Esophagus muscularis mucosa (tissue), 4 donors: ENCODE measurements at regions not wholly inside any gene's neighbourhood (a gene's known extent, or its start where the extent isn't known, plus 50 kb on each side); places are given as distances from the start of the nearest gene placed in this dataset.

ENCODE experiments used
- DNase-seq: peaks from one replicate; pipeline ENCODE4 v3.0.0-alpha.2; 2017; ENCODE audit errors: extremely low spot score
- H3K27ac ChIP-seq, 4 donors: fragments of 200-600 bp; sonication (generic); replicated peaks in 1 of 4; 1 replicate in 3 of 4; 2 replicates in 1 of 4; pipeline ENCODE4 v1.5.1; 2016 to 2019; ENCODE audit warnings: mild to moderate bottlenecking in 1 of 4
- H3K27me3 ChIP-seq, 4 donors: fragments of 200-600 bp; sonication (generic); one replicate each; pipeline versions ENCODE4 v1.5.1 to v1.6.0; 2016 to 2019
- H3K36me3 ChIP-seq, 4 donors: fragments of 200-600 bp; sonication (generic); one replicate each; pipeline ENCODE4 v1.5.1; 2016 to 2019
- H3K4me1 ChIP-seq, 4 donors: fragments of 200-600 bp; sonication (generic); one replicate each; pipeline ENCODE4 v1.5.1; 2016 to 2019
- H3K4me3 ChIP-seq, 4 donors: fragments of 200-600 bp; sonication (generic); 1 replicate in 2 of 4; 2 replicates in 2 of 4; pipeline ENCODE4 v1.5.1; 2016 to 2019; ENCODE audit warnings: mild to moderate bottlenecking in 4 of 4, moderate library complexity in 1 of 4
- H3K9me3 ChIP-seq, 4 donors: fragments of 200-600 bp; sonication (generic); 1 replicate in 3 of 4; 2 replicates in 1 of 4; pipeline ENCODE4 v1.5.1; 2016 to 2019
- EP300 ChIP-seq: sonication (generic); formaldehyde crosslinking; IDR thresholded peaks from one replicate; pipeline ENCODE4 v1.6.1; 2017; ENCODE audit warnings: antibody characterized with exemption
- POLR2A ChIP-seq: fragments of 450-650 bp; IDR thresholded peaks from one replicate; pipeline ENCODE4 v1.6.1; 2017; ENCODE audit warnings: antibody characterized with exemption, moderate library complexity, mild to moderate bottlenecking, low read depth
- POLR2AphosphoS5 ChIP-seq, 2 donors: sonication (generic); formaldehyde crosslinking; IDR thresholded peaks; one replicate each; pipeline ENCODE4 v1.6.1; 2017; ENCODE audit warnings: antibody characterized with exemption in 2 of 2
- WGBS: methylation state at CpG from one replicate; pipeline ENCODE4 v1.1.5; 2018; 5-methylcytosine and 5-hydroxymethylcytosine counted together
- intact Hi-C: fragments of 100-400 bp; cut with DNase I; formaldehyde crosslinking; loops from one replicate; pipeline ENCODE4 v1.15.1; 2023
- TF ChIP-seq, protein P1 (sequence below), 3 experiments: fragments of 200-600 bp in 2 of 3; fragments of 450-650 bp in 1 of 3; sonication (generic) in 2 of 3; IDR thresholded peaks; one replicate each; pipeline ENCODE4 v1.5.1; 2017 to 2019; ENCODE audit warnings: antibody characterized with exemption in 3 of 3, mild to moderate bottlenecking in 2 of 3, moderate library complexity in 1 of 3

DNA sequence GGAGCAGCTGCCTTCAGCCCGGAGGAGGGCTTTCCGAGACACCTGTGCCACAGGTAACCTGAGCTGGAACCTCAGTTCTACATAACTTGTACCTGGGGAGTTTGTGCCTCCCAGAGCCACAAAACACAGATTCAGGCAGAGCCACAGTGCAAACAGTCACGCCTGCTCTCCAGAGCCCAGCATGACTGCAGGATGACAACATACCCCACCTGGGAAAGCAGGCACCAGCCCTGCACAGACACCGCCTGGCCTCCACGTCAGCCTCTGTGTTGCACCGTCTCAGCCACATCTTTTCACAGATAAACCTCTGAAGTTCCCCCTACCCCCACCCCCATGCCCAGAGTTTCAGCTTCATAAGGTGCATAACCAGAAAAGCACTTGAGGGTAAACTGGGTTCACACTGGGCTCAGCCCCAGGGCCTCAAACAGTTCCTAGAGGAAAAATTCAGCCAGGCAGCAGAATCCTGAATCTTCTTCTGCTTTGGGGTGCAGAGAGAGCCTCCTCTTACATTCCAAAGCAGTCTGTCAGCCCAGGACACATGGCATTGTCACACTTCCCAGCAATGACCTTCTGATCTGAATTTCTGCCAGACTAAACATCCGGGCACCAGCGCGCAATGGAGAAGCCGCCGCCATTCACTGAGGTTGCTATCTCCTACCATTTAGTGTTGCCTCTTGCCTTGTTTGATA, 229.5 kb downstream of the TOMM20 start:
- DNase-seq, result no peak
- WGBS, result 62% methylated on average over 9 of the region's 11 CpGs
- H3K27ac ChIP-seq, result peak overlapping the region in 1 of 4 donors; percentile 5

DNA sequence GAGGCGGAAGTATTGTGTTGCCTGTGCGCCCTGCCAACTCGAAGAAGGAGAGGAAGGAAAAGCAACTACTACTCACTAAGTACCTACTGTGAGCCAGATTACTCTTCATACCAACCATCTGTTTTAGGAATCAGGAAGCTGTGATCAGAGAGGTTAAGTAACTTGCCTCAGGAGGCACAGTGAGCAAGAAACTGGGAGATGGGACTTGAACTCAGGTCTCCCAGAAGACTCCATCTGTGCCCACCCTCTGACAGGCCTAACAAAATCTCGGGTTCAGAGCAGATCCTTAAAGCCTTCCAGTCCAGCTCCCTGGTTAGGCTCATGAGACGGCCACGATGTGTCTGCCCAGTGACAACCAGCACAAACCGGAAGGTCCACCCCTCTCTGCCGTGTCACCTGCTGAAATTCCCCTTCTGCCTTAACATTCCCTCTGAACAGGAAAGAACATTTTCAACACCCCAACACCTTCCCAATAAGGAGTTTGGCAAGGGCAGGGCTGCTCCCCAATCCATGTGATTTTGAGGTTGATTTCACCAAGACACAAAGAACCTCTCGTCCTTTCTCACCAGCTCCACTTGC, 230.1 kb downstream of the TOMM20 start:
- no peaks in the 10 kb centered on the region for H3K27me3 ChIP-seq
- no peaks in the 10 kb centered on the region for H3K36me3 ChIP-seq
- no peaks in the 10 kb centered on the region for H3K9me3 ChIP-seq
- TF ChIP-seq EP300, result no peak
- TF ChIP-seq POLR2AphosphoS5 (IDR thresholded peaks at IDR 0.05), result no peak
- no peak for TF ChIP-seq POLR2A
- TF ChIP-seq, protein P1, sequence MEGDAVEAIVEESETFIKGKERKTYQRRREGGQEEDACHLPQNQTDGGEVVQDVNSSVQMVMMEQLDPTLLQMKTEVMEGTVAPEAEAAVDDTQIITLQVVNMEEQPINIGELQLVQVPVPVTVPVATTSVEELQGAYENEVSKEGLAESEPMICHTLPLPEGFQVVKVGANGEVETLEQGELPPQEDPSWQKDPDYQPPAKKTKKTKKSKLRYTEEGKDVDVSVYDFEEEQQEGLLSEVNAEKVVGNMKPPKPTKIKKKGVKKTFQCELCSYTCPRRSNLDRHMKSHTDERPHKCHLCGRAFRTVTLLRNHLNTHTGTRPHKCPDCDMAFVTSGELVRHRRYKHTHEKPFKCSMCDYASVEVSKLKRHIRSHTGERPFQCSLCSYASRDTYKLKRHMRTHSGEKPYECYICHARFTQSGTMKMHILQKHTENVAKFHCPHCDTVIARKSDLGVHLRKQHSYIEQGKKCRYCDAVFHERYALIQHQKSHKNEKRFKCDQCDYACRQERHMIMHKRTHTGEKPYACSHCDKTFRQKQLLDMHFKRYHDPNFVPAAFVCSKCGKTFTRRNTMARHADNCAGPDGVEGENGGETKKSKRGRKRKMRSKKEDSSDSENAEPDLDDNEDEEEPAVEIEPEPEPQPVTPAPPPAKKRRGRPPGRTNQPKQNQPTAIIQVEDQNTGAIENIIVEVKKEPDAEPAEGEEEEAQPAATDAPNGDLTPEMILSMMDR (IDR thresholded peaks at IDR 0.05), result no peak
- DNase-seq, result no peak
- intact Hi-C loops, result no loop called here
- peak overlapping the region in 1 of 4 donors; percentile 5 for H3K27ac ChIP-seq
- peaks cover 12 to 32% (median 19%) of the 10 kb centered on the region in 4 donors for H3K4me1 ChIP-seq
- no peak overlapping the region for H3K4me3 ChIP-seq
- WGBS, result 92% methylated on average over 8 of the region's 9 CpGs

More for the DNA sequence above, 229.5 kb downstream of the TOMM20 start:
- Histone ChIP-seq H3K4me1 (peaks cover 11 to 26% (median 19%) of the 10 kb centered on the region in 4 donors), H3K4me3 (no peak overlapping the region), H3K9me3 (no peaks in the 10 kb centered on the region), H3K27me3 (no peaks in the 10 kb centered on the region), H3K36me3 (no peaks in the 10 kb centered on the region)
- TF ChIP-seq, protein P1 (IDR thresholded peaks at IDR 0.05), result no peak
- no peak for TF ChIP-seq POLR2A
- TF ChIP-seq EP300, result no peak
- intact Hi-C loops, result no loop called here

DNA sequence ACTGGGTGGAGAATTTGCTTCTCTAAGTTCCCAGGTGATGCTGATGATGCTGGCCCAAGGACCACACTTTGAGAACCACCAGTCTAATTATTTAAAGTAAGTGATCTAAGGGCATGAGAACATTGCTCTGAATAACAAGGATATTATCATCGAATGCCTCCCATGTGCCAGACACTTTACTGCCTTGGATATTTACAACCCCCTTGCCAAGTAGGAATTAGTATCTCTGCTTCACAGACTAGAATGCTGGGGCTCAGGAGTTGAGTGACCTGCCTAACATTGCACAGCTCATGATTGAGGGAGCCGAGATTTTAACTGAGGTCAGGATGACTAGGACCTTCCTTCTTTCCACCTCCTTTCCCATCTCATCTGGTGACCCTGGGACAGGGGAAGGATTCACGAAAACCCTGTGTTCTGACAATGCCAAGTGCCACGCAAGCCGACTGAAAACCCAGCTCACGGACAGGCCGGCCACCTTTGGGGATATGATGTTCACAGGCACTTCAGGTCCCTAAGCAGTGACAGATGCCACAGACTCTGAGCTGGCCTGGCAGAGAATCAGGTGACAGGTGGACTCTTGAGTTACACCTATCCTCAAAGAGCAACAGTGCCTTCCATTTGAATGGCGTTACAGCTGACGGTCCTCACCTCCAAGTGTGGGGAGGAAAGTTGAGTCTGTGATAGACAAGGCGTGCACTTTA, 230.7 kb downstream of the TOMM20 start:
- Histone ChIP-seq H3K27ac (no peak overlapping the region), H3K4me1 (peaks cover 14 to 34% (median 19%) of the 10 kb centered on the region in 4 donors), H3K4me3 (no peak overlapping the region), H3K36me3 (no peaks in the 10 kb centered on the region), H3K27me3 (no peaks in the 10 kb centered on the region), H3K9me3 (no peaks in the 10 kb centered on the region)
- TF ChIP-seq POLR2A (no peak), POLR2AphosphoS5 (IDR thresholded peaks at IDR 0.05) (no peak), EP300 (no peak)
- TF ChIP-seq, protein P1 (IDR thresholded peaks at IDR 0.05), result no peak
- no peak for DNase-seq
- 91% methylated on average over 10 of the region's 10 CpGs for WGBS
- intact Hi-C loops, result no loop called here

DNA sequence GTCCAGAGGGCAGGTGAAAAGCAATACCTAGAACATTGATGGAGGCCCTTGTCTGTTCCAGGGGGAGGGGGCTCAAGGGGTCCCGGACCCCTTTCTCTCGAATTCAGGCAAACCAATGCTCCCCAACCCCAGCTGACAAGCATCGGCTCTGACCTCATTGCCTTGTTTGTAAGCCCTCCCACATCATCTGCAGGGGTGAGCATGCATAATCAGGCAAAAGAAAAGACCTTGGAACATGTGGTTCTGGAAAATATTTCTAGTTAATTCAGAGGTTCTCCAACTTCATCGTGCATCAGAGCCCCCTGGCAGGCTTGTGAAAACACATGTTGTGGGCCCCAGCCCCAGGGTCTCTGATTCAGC, 231.3 kb downstream of the TOMM20 start:
- intact Hi-C loops, result no loop called here
- DNase-seq, result no peak
- H3K27me3 ChIP-seq, result no peaks in the 10 kb centered on the region
- no peak for TF ChIP-seq EP300
- no peak for TF ChIP-seq POLR2AphosphoS5 (IDR thresholded peaks at IDR 0.05)
- TF ChIP-seq POLR2A, result no peak
- TF ChIP-seq, protein P1 (IDR thresholded peaks at IDR 0.05), result no peak
- H3K4me1 ChIP-seq, result peaks cover 14 to 34% (median 19%) of the 10 kb centered on the region in 4 donors
- WGBS, result 53% methylated on average over 4 of the region's 4 CpGs
- no peak overlapping the region for H3K27ac ChIP-seq
- H3K36me3 ChIP-seq, result no peaks in the 10 kb centered on the region
- H3K4me3 ChIP-seq, result no peak overlapping the region
- no peaks in the 10 kb centered on the region for H3K9me3 ChIP-seq
